SK-N-SH (cell line): ENCODE measurements at regions not wholly inside any gene's neighbourhood (a gene's known extent, or its start where the extent isn't known, plus 50 kb on each side); places are given as distances from the start of the nearest gene placed in this dataset.

Experiments
- CTCF ChIA-PET: fragments of 300-600, 350-600 bp; formaldehyde crosslinking; extraction: SDS; loops from one replicate; lab custom pipeline; 2021; lab: Yijun Ruan, JAX
- POLR2A ChIA-PET: fragments of 350-600 bp; sonication (Branson Sonifier 250); formaldehyde crosslinking; extraction: SDS; loops from one replicate; lab custom pipeline; 2020; ENCODE audit warnings: antibody characterized with exemption, inconsistent platforms; lab: Yijun Ruan, JAX
- DNase-seq: peaks from one replicate; pipeline ENCODE4 v3.0.0; 2012
- H2AFZ ChIP-seq: fragments of 200-600 bp; sonication (generic); 2 replicates; pipeline ENCODE4 v1.8.1; 2016; ENCODE audit warnings: antibody characterized with exemption, mild to moderate bottlenecking, low read depth
- H3F3A ChIP-seq: fragments of 200-600 bp; sonication (generic); replicated peaks from 2 replicates; pipeline ENCODE3; 2016; ENCODE audit warnings: antibody characterized with exemption, mild to moderate bottlenecking; ENCODE audit not compliant: insufficient read depth
- H3K27ac ChIP-seq, 2 experiments: fragments of 200-500 bp in 1 of 2; fragments of 200-600 bp in 1 of 2; sonication (Bioruptor generic) in 1 of 2; sonication (generic), shearing (Covaris generic) in 1 of 2; 2 replicates each; pipeline versions ENCODE4 v1.5.1 to v1.6.1; 2014 to 2016; ENCODE audit warnings: low read depth in 2 of 2, inconsistent platforms in 1 of 2, low read length in 1 of 2, mild to moderate bottlenecking in 1 of 2, mixed read lengths in 1 of 2
- H3K27me3 ChIP-seq: fragments of 200-600 bp; sonication (generic), shearing (Covaris generic); 2 replicates; pipeline ENCODE4 v1.6.1; 2016; ENCODE audit warnings: mixed run types; ENCODE audit not compliant: insufficient read depth
- H3K36me3 ChIP-seq, 2 experiments: fragments of 200-500 bp in 1 of 2; fragments of 200-600 bp in 1 of 2; sonication (Bioruptor generic) in 1 of 2; sonication (generic) in 1 of 2; replicated peaks in 1 of 2; 2 replicates each; pipeline versions ENCODE3 to v1.5.1; 2014 to 2016; ENCODE audit warnings: low read length in 1 of 2, mild to moderate bottlenecking in 1 of 2; ENCODE audit not compliant: insufficient read depth in 2 of 2, control insufficient read depth in 1 of 2
- H3K4me1 ChIP-seq, 2 experiments: fragments of 200-500 bp in 1 of 2; fragments of 200-600 bp in 1 of 2; sonication (Bioruptor generic) in 1 of 2; sonication (generic), shearing (Covaris generic) in 1 of 2; 2 replicates each; pipeline versions ENCODE4 v1.5.1 to v1.6.1; 2014 to 2016; ENCODE audit warnings: low read depth in 1 of 2, low read length in 1 of 2, mixed run types in 1 of 2; ENCODE audit not compliant: insufficient read depth in 2 of 2, control insufficient read depth in 1 of 2
- H3K4me2 ChIP-seq: fragments of 200-600 bp; sonication (generic), shearing (Covaris generic); 2 replicates; pipeline ENCODE4 v1.6.1; 2017; ENCODE audit warnings: mixed run types
- H3K4me3 ChIP-seq, 2 experiments: fragments of 200-500 bp in 1 of 2; fragments of 200-600 bp in 1 of 2; sonication (Bioruptor generic) in 1 of 2; sonication (generic), shearing (Covaris generic) in 1 of 2; 2 replicates each; pipeline versions ENCODE4 v1.5.1 to v1.8.1; 2014 to 2016; ENCODE audit warnings: low read depth in 2 of 2, inconsistent platforms in 1 of 2, low read length in 1 of 2, mild to moderate bottlenecking in 1 of 2, mixed read lengths in 1 of 2, moderate library complexity in 1 of 2
- H3K79me2 ChIP-seq: fragments of 200-600 bp; sonication (generic); 2 replicates; pipeline ENCODE4 v1.8.1; 2017; ENCODE audit warnings: mild to moderate bottlenecking; ENCODE audit not compliant: insufficient read depth
- H3K9ac ChIP-seq: fragments of 200-600 bp; sonication (generic); 2 replicates; pipeline ENCODE4 v1.6.1; 2017; ENCODE audit warnings: mixed run types
- H3K9me2 ChIP-seq: fragments of 200-600 bp; sonication (generic); 2 replicates; pipeline ENCODE4 v1.6.1; 2017; ENCODE audit warnings: mixed run types
- H3K9me3 ChIP-seq: fragments of 200-600 bp; sonication (generic); 2 replicates; pipeline ENCODE4 v1.6.1; 2017; ENCODE audit warnings: mixed run types, mild to moderate bottlenecking, moderate library complexity
- H4K20me1 ChIP-seq: fragments of 200-600 bp; sonication (generic); 2 replicates; pipeline ENCODE4 v1.6.1; 2017; ENCODE audit warnings: mild to moderate bottlenecking, mixed run types; ENCODE audit not compliant: insufficient read depth
- ELF1 ChIP-seq: IDR thresholded peaks from 2 replicates; pipeline ENCODE4 v1.4.0; 2012
- EZH2phosphoT487 ChIP-seq: fragments of 200-600 bp; sonication (generic); IDR thresholded peaks from 2 replicates; pipeline ENCODE4 v1.6.1; 2017; ENCODE audit warnings: low read depth, mixed run types, mild to moderate bottlenecking, antibody characterized with exemption, moderate library complexity, borderline replicate concordance
- FOSL2 ChIP-seq: IDR thresholded peaks from 2 replicates; pipeline ENCODE4 v1.4.0; 2012; ENCODE audit warnings: low read depth, mild to moderate bottlenecking, moderate library complexity, borderline replicate concordance
- FOXM1 ChIP-seq: IDR thresholded peaks from 2 replicates; pipeline ENCODE4 v1.4.0; 2012; ENCODE audit warnings: low read depth, mild to moderate bottlenecking
- IRF3 ChIP-seq: fragments of 150-350 bp; IDR thresholded peaks from 2 replicates; pipeline ENCODE4 v1.6.1; 2016; ENCODE audit warnings: mild to moderate bottlenecking, low read depth, low read length
- MXI1 ChIP-seq: IDR thresholded peaks from 2 replicates; pipeline ENCODE4 v1.6.1; 2012; ENCODE audit warnings: mild to moderate bottlenecking, low read depth, low read length, improper control_type of control experiment
- RAD21 ChIP-seq: IDR thresholded peaks from 2 replicates; pipeline ENCODE4 v1.6.1; 2012; ENCODE audit warnings: mild to moderate bottlenecking, low read length
- RFX5 ChIP-seq: IDR thresholded peaks from 2 replicates; pipeline ENCODE4 v1.6.1; 2012; ENCODE audit warnings: mild to moderate bottlenecking, improper control_type of control experiment, low read length
- RXRA ChIP-seq: IDR thresholded peaks from 2 replicates; pipeline ENCODE4 v1.4.0; 2012; ENCODE audit warnings: low read depth, mild to moderate bottlenecking, borderline replicate concordance
- SIN3A ChIP-seq: IDR thresholded peaks from 2 replicates; pipeline ENCODE4 v1.6.1; 2012; ENCODE audit warnings: low read depth, mild to moderate bottlenecking, low read length, moderate library complexity, borderline replicate concordance
- TAF1 ChIP-seq: IDR thresholded peaks from 2 replicates; pipeline ENCODE4 v1.6.1; 2012; ENCODE audit warnings: low read depth, mild to moderate bottlenecking, low read length, moderate library complexity, borderline replicate concordance
- USF1 ChIP-seq: IDR thresholded peaks from 2 replicates; pipeline ENCODE4 v1.4.0; 2012; ENCODE audit warnings: low read depth, borderline replicate concordance
- WGBS: methylation state at CpG from one replicate; pipeline ENCODE4 v1.1.6; 2017; ENCODE audit warnings: low lambda C conversion rate; 5-methylcytosine and 5-hydroxymethylcytosine counted together
- TF ChIP-seq, protein P1 (sequence below): IDR thresholded peaks from 2 replicates; pipeline ENCODE4 v1.4.0; 2012; ENCODE audit warnings: low read depth
- TF ChIP-seq, protein P2 (sequence below): IDR thresholded peaks from 2 replicates; pipeline ENCODE4 v1.6.1; 2012; ENCODE audit warnings: mild to moderate bottlenecking, low read depth, low read length, moderate library complexity

DNA sequence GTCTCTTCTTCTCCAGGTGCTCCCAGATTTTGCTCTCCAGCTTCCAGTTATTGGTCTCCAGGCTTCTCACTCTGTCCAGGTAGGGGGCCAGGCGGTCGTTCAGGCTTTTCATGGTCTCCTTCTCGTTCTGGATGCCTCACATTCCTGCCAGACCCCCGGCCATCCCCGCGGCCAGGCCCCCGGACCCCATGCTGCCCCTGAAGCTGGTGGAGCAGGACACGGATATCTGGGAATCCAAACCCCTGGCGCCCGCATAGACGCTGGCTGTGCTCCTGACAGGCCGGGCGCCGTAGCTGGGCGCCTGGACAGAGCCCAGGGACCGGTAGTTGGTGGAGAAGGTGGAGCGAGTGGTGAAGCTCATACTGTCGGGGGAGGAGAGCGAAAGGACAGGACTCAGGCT lies 534.4 kb upstream of the TLE4 start:
- Histone ChIP-seq H2AFZ (no peak overlapping the region), H4K20me1 (no peaks in the 10 kb centered on the region), H3K79me2 (no peaks in the 10 kb centered on the region), H3K9me3 (no peaks in the 10 kb centered on the region), H3K4me1 (no peaks in the 10 kb centered on the region), H3K36me3 (no peaks in the 10 kb centered on the region), H3K27me3 (no peaks in the 10 kb centered on the region), H3F3A (no peaks in the 10 kb centered on the region), H3K9ac (no peak overlapping the region), H3K27ac (no peak overlapping the region), H3K4me3 (no peak overlapping the region), H3K4me2 (no peak overlapping the region), H3K9me2 (no peaks in the 10 kb centered on the region)
- TF ChIP-seq RAD21 (no peak), EZH2phosphoT487 (no peak), RXRA (no peak), IRF3 (no peak), FOSL2 (no peak), MXI1 (no peak), RFX5 (no peak), FOXM1 (no peak)
- TF ChIP-seq, protein P1, sequence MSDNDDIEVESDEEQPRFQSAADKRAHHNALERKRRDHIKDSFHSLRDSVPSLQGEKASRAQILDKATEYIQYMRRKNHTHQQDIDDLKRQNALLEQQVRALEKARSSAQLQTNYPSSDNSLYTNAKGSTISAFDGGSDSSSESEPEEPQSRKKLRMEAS: no peak
- ChIA-PET POLR2A (no interaction called here), CTCF (interaction anchor here (0.6 kb wide), 1 partner anchor 9 kb away, joined by 3 read pairs; no protein-coding TSS in a partner anchor)
- no peak for DNase-seq
- WGBS: 96% methylated on average over 17 of the region's 19 CpGs

DNA sequence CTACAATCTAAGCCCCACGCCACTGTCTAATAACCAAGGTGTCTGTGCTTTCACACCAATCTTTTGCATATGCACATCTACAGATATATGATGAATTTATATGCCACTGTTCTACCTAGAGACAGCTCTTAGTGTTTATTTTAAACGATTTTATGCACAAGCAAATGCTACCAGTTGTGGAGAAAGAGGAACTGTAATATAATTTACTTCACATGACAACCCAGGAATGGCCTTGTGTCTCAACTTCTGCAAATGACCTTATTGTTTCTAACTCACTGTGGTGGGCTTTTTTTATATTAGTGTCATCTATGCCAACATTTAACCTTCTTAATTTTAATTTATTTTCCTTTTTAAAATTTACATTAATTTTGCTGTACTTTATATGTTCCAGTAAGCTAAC lies 531.1 kb upstream of the TLE4 start:
- H3K4me1 ChIP-seq: no peaks in the 10 kb centered on the region; a peak in 1 of 4 replicates
- no peak overlapping the region for H3K27ac ChIP-seq
- no peak overlapping the region for H3K4me3 ChIP-seq
- CTCF ChIA-PET: interaction anchor here (0.5 kb wide), 1 partner anchor 1885 kb away, joined by 3 read pairs; no protein-coding TSS in a partner anchor
- H3F3A ChIP-seq: no peaks in the 10 kb centered on the region
- no peak for DNase-seq
- H2AFZ ChIP-seq: no peak overlapping the region
- no peaks in the 10 kb centered on the region for H3K9me3 ChIP-seq
- no peaks in the 10 kb centered on the region for H3K36me3 ChIP-seq
- no peaks in the 10 kb centered on the region for H3K27me3 ChIP-seq
- POLR2A ChIA-PET: no interaction called here
- no peak overlapping the region for H3K4me2 ChIP-seq
- H4K20me1 ChIP-seq: no peaks in the 10 kb centered on the region
- 52% methylated on average over 2 of the region's 2 CpGs for WGBS
- no peaks in the 10 kb centered on the region for H3K79me2 ChIP-seq
- no peak overlapping the region for H3K9ac ChIP-seq
- H3K9me2 ChIP-seq: no peaks in the 10 kb centered on the region
- no peak for TF ChIP-seq USF1
- no peak for TF ChIP-seq ELF1
- no peak for TF ChIP-seq TAF1
- no peak for TF ChIP-seq RXRA
- TF ChIP-seq SIN3A: no peak
- TF ChIP-seq, protein P2, sequence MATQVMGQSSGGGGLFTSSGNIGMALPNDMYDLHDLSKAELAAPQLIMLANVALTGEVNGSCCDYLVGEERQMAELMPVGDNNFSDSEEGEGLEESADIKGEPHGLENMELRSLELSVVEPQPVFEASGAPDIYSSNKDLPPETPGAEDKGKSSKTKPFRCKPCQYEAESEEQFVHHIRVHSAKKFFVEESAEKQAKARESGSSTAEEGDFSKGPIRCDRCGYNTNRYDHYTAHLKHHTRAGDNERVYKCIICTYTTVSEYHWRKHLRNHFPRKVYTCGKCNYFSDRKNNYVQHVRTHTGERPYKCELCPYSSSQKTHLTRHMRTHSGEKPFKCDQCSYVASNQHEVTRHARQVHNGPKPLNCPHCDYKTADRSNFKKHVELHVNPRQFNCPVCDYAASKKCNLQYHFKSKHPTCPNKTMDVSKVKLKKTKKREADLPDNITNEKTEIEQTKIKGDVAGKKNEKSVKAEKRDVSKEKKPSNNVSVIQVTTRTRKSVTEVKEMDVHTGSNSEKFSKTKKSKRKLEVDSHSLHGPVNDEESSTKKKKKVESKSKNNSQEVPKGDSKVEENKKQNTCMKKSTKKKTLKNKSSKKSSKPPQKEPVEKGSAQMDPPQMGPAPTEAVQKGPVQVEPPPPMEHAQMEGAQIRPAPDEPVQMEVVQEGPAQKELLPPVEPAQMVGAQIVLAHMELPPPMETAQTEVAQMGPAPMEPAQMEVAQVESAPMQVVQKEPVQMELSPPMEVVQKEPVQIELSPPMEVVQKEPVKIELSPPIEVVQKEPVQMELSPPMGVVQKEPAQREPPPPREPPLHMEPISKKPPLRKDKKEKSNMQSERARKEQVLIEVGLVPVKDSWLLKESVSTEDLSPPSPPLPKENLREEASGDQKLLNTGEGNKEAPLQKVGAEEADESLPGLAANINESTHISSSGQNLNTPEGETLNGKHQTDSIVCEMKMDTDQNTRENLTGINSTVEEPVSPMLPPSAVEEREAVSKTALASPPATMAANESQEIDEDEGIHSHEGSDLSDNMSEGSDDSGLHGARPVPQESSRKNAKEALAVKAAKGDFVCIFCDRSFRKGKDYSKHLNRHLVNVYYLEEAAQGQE: no peak
- no peak for TF ChIP-seq RAD21
- TF ChIP-seq, all 33 proteins: peak for 0
